ENCODE measurements at regions not wholly inside any gene's neighbourhood (a gene's known extent, or its start where the extent isn't known, plus 50 kb on each side); places are given as distances from the start of the nearest gene placed in this dataset.

GRCh38 chr5:27315363-27316270 is 277.2 kb upstream of the CDH9 start:
- Histone ChIP-seq H3K4me3 (no peak overlapping the region), H3K27ac (no peak overlapping the region), H3K36me3 (no peaks in the 10 kb centered on the region), H3K4me1 (ENCODE audit: control insufficient read depth in 1 of 2, low read depth in 2 of 2) (no peaks in the 10 kb centered on the region), H3K27me3 (replicated peaks; ENCODE audit: insufficient read depth) (no peaks in the 10 kb centered on the region), H3K9me3 (no peaks in the 10 kb centered on the region)
- DNase-seq (ENCODE audit: low spot score) = no peak
- TF ChIP-seq CTCF (IDR thresholded peaks at IDR 0.05) = no peak
- no peak for ATAC-seq (ENCODE audit: insufficient number of reproducible peaks, low FRiP score, low read depth)

- TF ChIP-seq CTCF (IDR thresholded peaks at IDR 0.05) = no peak
Observed at GRCh38 chr5:27313549-27313948, 275.2 kb upstream of the CDH9 start.

GRCh38 chr5:27312291-27312893 is 274.0 kb upstream of the CDH9 start:
- no peaks in the 10 kb centered on the region for H3K27me3 ChIP-seq (replicated peaks; ENCODE audit: insufficient read depth)
- DNase-seq (ENCODE audit: low spot score) = no peak
- H3K4me1 ChIP-seq (ENCODE audit: control insufficient read depth in 1 of 2, low read depth in 2 of 2) = no peaks in the 10 kb centered on the region
- no peak overlapping the region for H3K4me3 ChIP-seq
- no peak overlapping the region for H3K27ac ChIP-seq
- H3K36me3 ChIP-seq = no peaks in the 10 kb centered on the region
- H3K9me3 ChIP-seq = no peaks in the 10 kb centered on the region
- TF ChIP-seq CTCF (IDR thresholded peaks at IDR 0.05) = no peak
- ATAC-seq (ENCODE audit: insufficient number of reproducible peaks, low FRiP score, low read depth) = no peak

More at GRCh38 chr5:27313549-27313948, 275.2 kb upstream of the CDH9 start:
- Histone ChIP-seq H3K27ac (no peak overlapping the region), H3K4me1 (ENCODE audit: control insufficient read depth in 1 of 2, low read depth in 2 of 2) (no peaks in the 10 kb centered on the region), H3K4me3 (no peak overlapping the region), H3K9me3 (no peaks in the 10 kb centered on the region), H3K27me3 (replicated peaks; ENCODE audit: insufficient read depth) (no peaks in the 10 kb centered on the region), H3K36me3 (no peaks in the 10 kb centered on the region)
- no peak for ATAC-seq (ENCODE audit: insufficient number of reproducible peaks, low FRiP score, low read depth)
- DNase-seq (ENCODE audit: low spot score) = no peak

- H3K4me1 ChIP-seq (ENCODE audit: control insufficient read depth in 1 of 2, low read depth in 2 of 2) = no peaks in the 10 kb centered on the region
- H3K27me3 ChIP-seq (replicated peaks; ENCODE audit: insufficient read depth) = no peaks in the 10 kb centered on the region
- no peaks in the 10 kb centered on the region for H3K9me3 ChIP-seq
- H3K4me3 ChIP-seq = no peak overlapping the region
- ATAC-seq (ENCODE audit: insufficient number of reproducible peaks, low FRiP score, low read depth) = no peak
- H3K27ac ChIP-seq = no peak overlapping the region
- no peak for DNase-seq (ENCODE audit: low spot score)
- no peak for TF ChIP-seq CTCF (IDR thresholded peaks at IDR 0.05)
- H3K36me3 ChIP-seq = no peaks in the 10 kb centered on the region
Observed at GRCh38 chr5:27311544-27311943, 273.2 kb upstream of the CDH9 start.

GRCh38 chr5:27308153-27308552 is 269.8 kb upstream of the CDH9 start:
- no peak overlapping the region for H3K27ac ChIP-seq
- no peak for DNase-seq (ENCODE audit: low spot score)
- H3K9me3 ChIP-seq = no peaks in the 10 kb centered on the region
- H3K36me3 ChIP-seq = no peaks in the 10 kb centered on the region
- no peaks in the 10 kb centered on the region for H3K27me3 ChIP-seq (replicated peaks; ENCODE audit: insufficient read depth)
- ATAC-seq (ENCODE audit: insufficient number of reproducible peaks, low FRiP score, low read depth) = no peak
- TF ChIP-seq CTCF (IDR thresholded peaks at IDR 0.05) = no peak
- H3K4me1 ChIP-seq (ENCODE audit: control insufficient read depth in 1 of 2, low read depth in 2 of 2) = no peaks in the 10 kb centered on the region
- no peak overlapping the region for H3K4me3 ChIP-seq
